ENCODE measurements at regions not wholly inside any gene's neighbourhood (a gene's known extent, or its start where the extent isn't known, plus 50 kb on each side); places are given as distances from the start of the nearest gene placed in this dataset.

DNA sequence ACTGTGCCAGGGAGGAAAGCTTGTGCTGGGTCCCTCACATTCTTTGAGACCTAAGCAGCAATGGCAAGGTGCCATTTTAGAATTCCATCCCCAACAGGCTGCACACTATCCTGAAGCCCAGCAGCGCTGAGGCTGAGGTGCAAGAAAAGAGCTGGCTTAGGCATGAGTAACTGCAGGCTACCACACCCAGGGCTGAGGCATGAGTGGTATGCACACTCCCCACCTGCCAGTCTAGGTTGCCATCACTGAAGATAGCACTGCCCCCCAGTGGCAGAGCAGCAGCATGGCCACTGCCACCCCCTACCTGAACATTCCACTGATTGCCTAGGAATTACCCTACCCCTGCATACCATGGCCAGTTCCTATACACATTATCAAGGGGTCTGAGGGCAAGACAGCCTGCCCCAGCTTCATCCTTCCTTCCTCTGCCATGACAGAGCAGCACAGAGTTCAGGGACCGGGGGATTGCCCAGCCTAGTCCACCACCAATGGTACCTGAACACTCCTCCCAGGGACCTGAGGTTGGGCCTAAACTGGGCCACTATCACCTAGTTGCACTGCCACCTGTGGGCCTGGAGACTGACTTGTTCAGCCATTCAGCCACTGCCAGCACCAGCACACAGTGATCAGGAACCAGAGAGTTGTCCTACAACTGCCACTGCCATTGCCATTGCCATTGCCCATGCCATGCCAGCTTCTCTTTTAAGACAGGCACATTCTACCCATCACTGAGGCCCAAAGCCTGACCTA is 129.8 kb downstream of the SATB1 start:
- TF ChIP-seq CTCF (IDR thresholded peaks at IDR 0.05; ENCODE audit: insufficient read depth, missing control alignments), result peak; percentile 44
- DNase-seq (ENCODE audit: insufficient read length, low spot score), result no peak
- FAIRE-seq, result no peak

GRCh38 chr3:18290157-18290556 is 135.0 kb downstream of the SATB1 start:
- no peak for TF ChIP-seq CTCF (IDR thresholded peaks at IDR 0.05; ENCODE audit: insufficient read depth, missing control alignments)
- FAIRE-seq (no peak), DNase-seq (ENCODE audit: insufficient read length, low spot score) (no peak)

- FAIRE-seq (no peak), DNase-seq (ENCODE audit: insufficient read length, low spot score) (no peak)
- TF ChIP-seq CTCF (IDR thresholded peaks at IDR 0.05; ENCODE audit: insufficient read depth, missing control alignments), result no peak
These were observed 136.9 kb downstream of the SATB1 start for GRCh38 chr3:18288243-18288642.

- DNase-seq (ENCODE audit: insufficient read length, low spot score) (no peak), FAIRE-seq (no peak)
- no peak for TF ChIP-seq CTCF (IDR thresholded peaks at IDR 0.05; ENCODE audit: insufficient read depth, missing control alignments)
These were observed 140.4 kb downstream of the SATB1 start for GRCh38 chr3:18284716-18285115.

GRCh38 chr3:18283680-18284079 is 141.5 kb downstream of the SATB1 start:
- FAIRE-seq (no peak), DNase-seq (ENCODE audit: insufficient read length, low spot score) (no peak)

GRCh38 chr3:18282507-18282906 is 142.6 kb downstream of the SATB1 start:
- no peak for FAIRE-seq
- no peak for TF ChIP-seq CTCF (IDR thresholded peaks at IDR 0.05; ENCODE audit: insufficient read depth, missing control alignments)
- DNase-seq (ENCODE audit: insufficient read length, low spot score), result no peak

More at GRCh38 chr3:18283680-18284079, 141.5 kb downstream of the SATB1 start:
- TF ChIP-seq CTCF (IDR thresholded peaks at IDR 0.05; ENCODE audit: insufficient read depth, missing control alignments), result no peak

GRCh38 chr3:18279226-18279737 is 145.9 kb downstream of the SATB1 start:
- no peak for FAIRE-seq
- no peak for DNase-seq (ENCODE audit: insufficient read length, low spot score)
- no peak for TF ChIP-seq CTCF (IDR thresholded peaks at IDR 0.05; ENCODE audit: insufficient read depth, missing control alignments)

Measured in D721Med (cell line).